NB4 (cell line): ENCODE measurements at regions not wholly inside any gene's neighbourhood (a gene's known extent, or its start where the extent isn't known, plus 50 kb on each side); places are given as distances from the start of the nearest gene placed in this dataset.

ENCODE experiments used
- MAX ChIP-seq: IDR thresholded peaks from 2 replicates; pipeline ENCODE4 v1.6.1; 2011; ENCODE audit warnings: low read depth, low read length
- MYC ChIP-seq: IDR thresholded peaks from 2 replicates; pipeline ENCODE4 v1.6.1; 2011; ENCODE audit warnings: low read depth, low read length
- POLR2A ChIP-seq: IDR thresholded peaks from 2 replicates; pipeline ENCODE4 v1.6.1; 2011; ENCODE audit warnings: mild to moderate bottlenecking; ENCODE audit not compliant: insufficient read length; ENCODE audit errors: extremely low read depth
- TF ChIP-seq, protein P1 (sequence below): IDR thresholded peaks from one replicate; pipeline ENCODE4 v1.5.1; 2012; ENCODE audit warnings: low read depth, low read length

GRCh38 chr20:51869002-51869401 is 66.7 kb upstream of the SALL4 start:
- TF ChIP-seq, protein P1, sequence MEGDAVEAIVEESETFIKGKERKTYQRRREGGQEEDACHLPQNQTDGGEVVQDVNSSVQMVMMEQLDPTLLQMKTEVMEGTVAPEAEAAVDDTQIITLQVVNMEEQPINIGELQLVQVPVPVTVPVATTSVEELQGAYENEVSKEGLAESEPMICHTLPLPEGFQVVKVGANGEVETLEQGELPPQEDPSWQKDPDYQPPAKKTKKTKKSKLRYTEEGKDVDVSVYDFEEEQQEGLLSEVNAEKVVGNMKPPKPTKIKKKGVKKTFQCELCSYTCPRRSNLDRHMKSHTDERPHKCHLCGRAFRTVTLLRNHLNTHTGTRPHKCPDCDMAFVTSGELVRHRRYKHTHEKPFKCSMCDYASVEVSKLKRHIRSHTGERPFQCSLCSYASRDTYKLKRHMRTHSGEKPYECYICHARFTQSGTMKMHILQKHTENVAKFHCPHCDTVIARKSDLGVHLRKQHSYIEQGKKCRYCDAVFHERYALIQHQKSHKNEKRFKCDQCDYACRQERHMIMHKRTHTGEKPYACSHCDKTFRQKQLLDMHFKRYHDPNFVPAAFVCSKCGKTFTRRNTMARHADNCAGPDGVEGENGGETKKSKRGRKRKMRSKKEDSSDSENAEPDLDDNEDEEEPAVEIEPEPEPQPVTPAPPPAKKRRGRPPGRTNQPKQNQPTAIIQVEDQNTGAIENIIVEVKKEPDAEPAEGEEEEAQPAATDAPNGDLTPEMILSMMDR: no peak
- TF ChIP-seq POLR2A (no peak), MYC (no peak), MAX (no peak)
